HuH-7.5 (cell line): ENCODE measurements at regions not wholly inside any gene's neighbourhood (a gene's known extent, or its start where the extent isn't known, plus 50 kb on each side); places are given as distances from the start of the nearest gene placed in this dataset.
"Not testable (repeated sequence)": the region's sequence is repeated elsewhere in the genome, so short reads cannot be mapped to it uniquely, and the experiment has no call there.

ENCODE experiments used
- DNase-seq: peaks from one replicate; pipeline ENCODE4 v3.0.0; 2011; ENCODE audit warnings: low spot score

DNA sequence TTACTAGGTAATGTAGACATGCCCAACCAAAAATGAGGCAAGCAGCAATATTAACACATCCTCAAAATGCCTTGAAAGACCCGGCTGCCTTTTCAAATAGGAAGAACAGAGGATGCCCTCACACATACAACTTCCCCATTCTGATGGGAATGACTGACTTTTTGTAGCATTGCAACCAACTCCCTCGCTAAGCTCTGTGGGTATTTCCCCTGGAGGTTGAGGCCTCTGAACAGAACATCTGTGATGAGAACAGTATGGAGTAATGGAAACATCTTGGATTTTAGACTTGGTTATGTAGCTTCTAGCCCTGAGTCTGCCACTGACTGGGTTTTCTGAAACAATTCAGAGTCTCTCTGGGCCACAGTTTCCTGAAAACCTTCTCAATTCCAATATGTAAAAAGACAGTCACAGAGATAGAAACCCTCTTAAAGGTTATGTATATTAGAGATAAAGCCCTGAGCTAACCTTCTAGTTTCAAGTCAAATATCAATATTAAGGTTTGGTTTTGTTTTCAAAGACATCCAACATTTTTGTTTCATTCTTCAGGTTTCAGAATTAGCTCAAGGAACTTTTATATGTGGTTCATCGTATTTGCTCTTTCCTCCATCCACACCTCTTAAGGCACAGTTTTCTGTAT is 311.5 kb downstream of the SETD4 start:
- DNase-seq: no peak

DNA sequence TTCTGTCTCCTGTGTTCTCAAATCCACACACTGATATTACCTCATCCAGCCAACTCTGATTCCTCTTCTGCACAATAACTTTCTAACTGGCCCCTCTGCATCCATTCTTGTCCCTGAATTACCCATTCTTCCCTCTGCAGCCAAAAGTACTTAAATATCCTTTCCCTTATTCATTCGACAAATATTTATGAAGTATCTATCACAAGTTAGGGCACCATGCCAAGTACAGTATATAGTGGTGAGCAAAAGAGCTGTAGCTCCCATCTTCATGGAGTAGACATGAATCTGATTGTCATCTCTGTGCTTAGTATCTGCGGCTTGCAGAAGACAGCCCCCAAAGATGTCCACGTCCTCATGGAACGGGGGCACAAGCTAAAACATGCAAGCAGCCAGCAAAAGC is 316.8 kb downstream of the SETD4 start:
- no peak for DNase-seq

DNA sequence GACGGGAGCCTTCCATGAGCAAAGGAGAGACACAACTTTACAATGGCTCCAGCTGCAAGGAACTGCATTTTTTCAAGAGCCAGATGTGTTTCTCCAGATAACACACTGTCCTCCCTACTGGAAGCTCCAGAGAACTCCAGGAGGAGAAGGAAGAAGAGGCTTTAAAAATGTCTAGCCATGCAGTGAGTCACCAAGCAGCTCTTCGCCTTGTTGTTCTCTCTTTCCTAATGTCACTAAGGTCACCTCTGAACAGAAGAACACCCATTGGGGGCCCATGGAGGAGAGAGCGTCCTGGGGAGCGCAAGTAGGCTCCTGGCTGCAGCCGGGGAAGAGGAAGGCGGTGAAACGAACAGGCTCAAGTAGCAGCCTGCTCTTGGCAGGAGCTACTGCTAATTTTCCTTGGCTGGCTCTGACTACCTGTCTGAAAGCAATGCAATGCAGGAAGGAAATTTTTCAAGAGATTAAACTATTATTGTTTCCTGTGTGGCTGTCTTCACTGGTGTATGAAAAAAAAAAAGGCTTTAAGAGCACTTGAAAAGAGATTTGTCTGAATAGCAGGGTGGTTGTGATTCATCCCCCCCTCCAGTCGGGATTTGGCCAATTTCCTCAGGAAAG is 321.9 kb downstream of the SETD4 start:
- DNase-seq: no peak

GRCh38 chr21:35737899-35738346 is 322.4 kb downstream of the SETD4 start:
- DNase-seq: no peak

DNA sequence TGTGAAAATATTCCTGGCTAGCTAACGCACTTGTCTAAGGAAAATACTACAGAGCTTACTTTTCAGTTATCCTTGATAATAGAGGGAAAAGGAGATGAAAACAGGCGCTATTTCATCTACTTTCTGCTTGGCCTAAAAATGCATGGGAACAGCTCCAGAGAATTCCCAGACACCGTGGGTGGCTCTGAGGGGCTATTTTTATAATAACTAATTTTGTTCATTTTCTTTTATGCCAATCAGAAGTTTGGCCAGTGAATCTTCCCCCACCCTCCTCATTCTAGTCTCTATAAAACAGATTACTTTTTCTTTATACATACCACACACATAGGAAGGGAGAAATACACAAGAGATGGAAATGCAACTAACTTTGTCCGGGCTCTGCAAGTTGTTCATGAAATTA is 322.9 kb downstream of the SETD4 start:
- DNase-seq: no peak

- no peak for DNase-seq
These were observed 327.5 kb downstream of the SETD4 start for GRCh38 chr21:35732788-35733187.

DNA sequence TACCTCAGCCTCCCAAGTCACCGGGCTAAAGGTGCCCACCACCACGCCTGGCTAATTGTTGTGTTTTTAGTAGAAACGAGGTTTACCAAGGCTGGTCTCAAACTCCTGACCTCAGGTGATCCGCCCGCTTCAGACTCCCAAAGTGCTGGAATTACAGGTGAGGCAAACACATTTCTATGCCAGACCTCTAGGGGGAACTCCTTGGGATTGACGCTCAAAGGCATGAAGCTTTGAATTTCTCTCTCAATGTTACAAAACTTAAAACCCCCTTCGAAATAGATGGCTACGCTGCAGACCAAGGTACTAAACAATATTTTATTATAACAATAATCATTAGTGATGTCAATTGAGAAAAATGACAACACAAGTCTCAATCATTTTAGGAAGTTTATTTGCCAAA is 330.0 kb downstream of the SETD4 start:
- DNase-seq: no peak

DNA sequence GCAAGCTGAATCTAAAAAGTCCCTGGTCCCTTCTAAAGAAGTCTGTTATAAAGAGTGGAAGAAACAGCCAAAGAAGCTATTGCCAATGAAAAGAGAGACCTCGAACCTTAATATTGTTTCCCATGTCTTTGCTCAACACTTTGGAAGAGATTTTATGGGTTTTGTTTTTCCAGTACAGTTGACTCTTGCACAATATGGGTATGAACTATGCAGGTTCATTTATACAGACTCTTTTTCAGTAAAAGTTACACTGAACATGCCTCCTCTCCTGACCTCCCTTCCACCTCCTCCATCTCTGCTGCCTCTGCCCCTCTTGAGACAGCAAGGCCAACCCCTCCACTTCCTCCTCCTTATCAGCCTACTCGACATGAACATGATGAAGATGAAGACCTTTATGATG is 332.5 kb downstream of the SETD4 start:
- DNase-seq: no peak

DNA sequence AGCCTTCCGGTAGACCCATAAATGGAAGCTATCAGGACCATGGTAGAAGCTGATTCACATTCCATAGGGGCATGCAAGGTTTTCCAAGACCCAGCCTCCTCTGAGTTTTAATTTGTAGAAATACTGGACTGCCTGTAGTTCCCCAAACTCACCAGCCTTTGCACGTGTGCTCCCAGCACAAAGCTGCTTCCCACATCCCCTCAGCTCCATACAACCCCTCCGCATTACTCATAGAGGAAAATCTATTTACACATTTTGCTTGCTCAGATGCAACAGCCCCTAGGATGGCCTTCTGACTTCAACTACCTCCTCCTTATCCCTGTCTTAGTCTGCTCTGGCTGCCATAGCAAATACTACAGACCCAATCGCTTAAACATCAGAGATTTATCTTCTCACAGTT is 336.2 kb downstream of the SETD4 start:
- no peak for DNase-seq

GRCh38 chr21:35721701-35722100 is 338.6 kb downstream of the SETD4 start:
- DNase-seq: no peak

DNA sequence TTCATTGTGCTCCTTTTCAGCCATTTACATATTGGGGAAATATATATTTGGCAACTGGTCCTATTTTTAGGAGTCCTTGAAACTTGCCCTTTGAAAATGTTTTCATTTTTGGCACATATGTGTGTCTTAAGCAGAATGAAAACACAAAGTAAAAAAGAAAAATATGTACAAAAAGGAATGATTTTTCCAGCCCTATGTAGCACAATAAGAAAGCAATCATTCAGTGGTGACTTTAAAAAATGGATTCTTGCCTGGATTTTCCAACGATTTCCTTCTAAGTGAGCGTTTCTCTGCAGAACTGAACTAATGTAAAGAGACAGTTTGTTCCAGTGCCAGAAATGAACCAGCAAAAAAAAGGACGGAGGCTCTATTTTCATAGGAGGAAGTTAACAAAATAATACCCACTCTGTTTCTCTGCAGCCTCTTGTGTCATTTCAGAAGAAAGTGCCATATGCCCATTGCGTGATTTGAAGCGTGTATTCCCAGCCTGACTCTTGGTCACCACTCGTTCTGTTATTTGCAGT is 340.1 kb downstream of the SETD4 start:
- no peak for DNase-seq

DNA sequence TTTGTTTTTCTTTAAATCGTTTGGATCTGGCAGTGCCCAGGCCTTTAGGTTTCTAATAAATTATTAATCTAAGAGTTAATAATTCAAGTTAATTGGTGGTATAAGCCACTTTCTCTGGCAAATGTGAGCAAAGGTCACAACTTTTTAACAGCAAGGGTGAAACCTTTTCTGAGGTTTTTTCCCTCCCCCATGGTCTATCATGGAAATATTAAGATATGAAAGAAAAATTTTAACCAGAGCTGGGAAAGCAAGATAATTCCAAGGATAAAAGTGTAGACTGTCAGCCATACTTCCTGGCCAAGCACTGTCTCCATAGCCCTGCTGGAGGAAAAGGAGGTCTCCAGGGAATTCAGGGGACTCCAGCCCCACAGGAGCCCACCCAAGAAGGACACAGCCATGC is 341.2 kb downstream of the SETD4 start:
- no peak for DNase-seq

- DNase-seq: no peak
These were observed 343.3 kb downstream of the SETD4 start for GRCh38 chr21:35716876-35717565.

- no peak for DNase-seq
These were observed 346.4 kb downstream of the SETD4 start for GRCh38 chr21:35713914-35714313.

DNA sequence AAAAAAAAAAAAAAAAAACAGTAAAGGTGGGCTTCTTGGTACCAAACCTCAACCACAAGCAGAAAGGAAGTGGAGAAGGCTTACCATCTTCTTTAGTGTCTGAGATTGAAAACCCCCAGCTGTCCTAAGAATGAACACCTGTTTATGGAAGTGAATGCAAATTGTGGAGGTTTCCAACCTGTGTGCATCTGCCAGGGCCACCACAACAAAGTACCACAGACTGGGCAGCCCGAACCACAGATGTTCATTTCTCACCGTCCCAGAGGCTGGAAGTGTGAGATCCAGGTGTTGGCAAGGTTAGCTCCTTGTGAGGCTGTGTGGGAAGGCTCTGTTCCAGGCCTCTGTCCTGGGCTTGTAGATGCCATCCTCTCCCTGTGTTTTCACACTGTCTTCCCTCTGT is 348.7 kb downstream of the SETD4 start:
- no peak for DNase-seq

GRCh38 chr21:35711213-35711612 is 349.1 kb downstream of the SETD4 start:
- no peak for DNase-seq

GRCh38 chr21:35709990-35710389 is 350.3 kb downstream of the SETD4 start:
- not testable (repeated sequence) for DNase-seq

DNA sequence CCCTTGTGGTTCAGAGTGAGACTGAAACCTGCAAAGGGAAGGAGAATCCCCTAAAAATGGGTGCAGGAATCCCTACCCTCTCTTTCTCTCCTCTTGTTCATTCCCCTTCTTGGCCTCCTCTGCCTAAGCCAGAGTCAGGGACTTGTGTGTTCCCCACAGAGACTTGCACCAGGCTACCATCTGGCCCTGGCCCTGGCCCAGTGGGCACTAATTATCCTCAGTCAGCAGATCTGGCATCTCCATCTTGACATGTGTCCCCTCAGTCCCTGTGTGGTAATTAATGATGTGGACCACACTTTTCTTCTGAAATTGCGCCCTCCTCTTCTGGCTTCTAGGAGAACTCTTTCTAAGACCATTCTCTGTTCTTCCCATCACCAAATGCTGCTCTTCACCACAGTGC is 354.4 kb downstream of the SETD4 start:
- DNase-seq: no peak

DNA sequence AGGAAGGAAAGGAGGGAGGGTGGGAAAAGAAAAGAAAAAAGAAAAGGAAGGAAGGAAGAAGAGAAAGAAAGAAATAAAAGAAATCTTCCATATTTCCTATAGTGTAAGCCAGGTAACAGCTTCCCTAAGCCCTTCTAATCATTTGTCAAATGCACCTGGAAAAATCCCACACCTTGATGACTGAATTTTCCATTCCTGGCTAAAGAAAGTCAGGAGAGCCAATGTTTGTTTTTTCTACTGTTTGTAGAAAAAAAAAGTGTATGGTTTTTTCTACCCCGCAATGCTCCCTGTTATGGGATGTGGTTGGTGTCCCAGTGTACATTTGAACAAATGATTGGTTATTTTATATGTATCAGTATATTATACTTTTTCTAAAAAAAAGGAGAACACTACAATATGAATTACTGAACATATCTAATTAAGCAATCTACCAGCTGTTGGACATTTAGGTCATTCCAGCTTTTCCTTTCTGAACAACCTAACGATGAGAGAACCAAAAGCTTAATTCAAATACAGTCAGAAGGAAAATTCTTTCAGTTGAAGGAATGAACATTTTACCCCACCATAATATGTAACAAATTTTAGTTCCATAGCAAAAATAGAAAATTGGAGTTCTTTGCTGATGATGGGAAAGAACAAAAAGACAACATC is 355.0 kb downstream of the SETD4 start:
- no peak for DNase-seq

GRCh38 chr21:35703704-35704103 is 356.6 kb downstream of the SETD4 start:
- DNase-seq: no peak

GRCh38 chr21:35699361-35699760 is 361.0 kb downstream of the SETD4 start:
- DNase-seq: no peak

- no peak for DNase-seq
These were observed 363.0 kb downstream of the SETD4 start for GRCh38 chr21:35697321-35697808.

- no peak for DNase-seq
These were observed 363.7 kb downstream of the SETD4 start for GRCh38 chr21:35696644-35697043.
